Lower leg skin (tissue), 3 donors: ENCODE measurements at regions not wholly inside any gene's neighbourhood (a gene's known extent, or its start where the extent isn't known, plus 50 kb on each side); places are given as distances from the start of the nearest gene placed in this dataset.

Source experiments
- CTCF ChIP-seq, 3 donors: fragments of 450-650 bp; IDR thresholded peaks; one replicate each; pipeline ENCODE4 v1.5.1; 2016; ENCODE audit warnings: antibody characterized with exemption in 3 of 3, mild to moderate bottlenecking in 3 of 3, moderate library complexity in 2 of 3
- POLR2A ChIP-seq, 2 donors: fragments of 450-650 bp; IDR thresholded peaks; one replicate each; pipeline ENCODE4 v1.6.1; 2016 to 2017; ENCODE audit warnings: antibody characterized with exemption in 2 of 2, mild to moderate bottlenecking in 1 of 2, moderate library complexity in 1 of 2

- TF ChIP-seq POLR2A (IDR thresholded peaks at IDR 0.05) (no peak), CTCF (IDR thresholded peaks at IDR 0.05) (no peak)
Observed at GRCh38 chr13:85282876-85283275, 516.3 kb downstream of the SLITRK6 start.
